WERI-Rb-1 (cell line): ENCODE measurements at regions not wholly inside any gene's neighbourhood (a gene's known extent, or its start where the extent isn't known, plus 50 kb on each side); places are given as distances from the start of the nearest gene placed in this dataset.

ENCODE experiments used
- DNase-seq: peaks from one replicate; pipeline ENCODE4 v3.0.0-alpha.2; 2020
- H3K27ac ChIP-seq: fragments of 250-450 bp; sonication (Bioruptor Pico); 2 replicates; pipeline ENCODE4 v1.5.1; 2020; ENCODE audit warnings: mild to moderate bottlenecking, moderate library complexity
- H3K27me3 ChIP-seq: fragments of 250-450 bp; sonication (Bioruptor Pico); 2 replicates; pipeline ENCODE4 v1.5.1; 2021; ENCODE audit warnings: mild to moderate bottlenecking, low read depth, moderate library complexity; ENCODE audit not compliant: insufficient read depth, severe bottlenecking
- H3K36me3 ChIP-seq: fragments of 250-450 bp; sonication (Bioruptor Pico); 2 replicates; pipeline ENCODE4 v1.5.1; 2020; ENCODE audit warnings: mild to moderate bottlenecking, moderate library complexity
- H3K4me3 ChIP-seq: 2 replicates; pipeline ENCODE4 v1.5.1; 2011; ENCODE audit warnings: low read depth, mild to moderate bottlenecking, control low read depth, low read length
- H3K9me3 ChIP-seq: fragments of 250-450 bp; sonication (Bioruptor Pico); 2 replicates; pipeline ENCODE4 v1.5.1; 2021; ENCODE audit warnings: mild to moderate bottlenecking, moderate library complexity; ENCODE audit not compliant: severe bottlenecking
- CTCF ChIP-seq: IDR thresholded peaks from 2 replicates; pipeline ENCODE4 v1.5.1; 2011; ENCODE audit warnings: low read depth, mild to moderate bottlenecking, control low read depth, inconsistent platforms, low read length

GRCh38 chr18:37661061-37661460, 95.5 kb upstream of the CELF4 start:
- Histone ChIP-seq H3K27ac (no peak overlapping the region), H3K9me3 (no peaks in the 10 kb centered on the region), H3K4me3 (no peak overlapping the region), H3K27me3 (no peaks in the 10 kb centered on the region), H3K36me3 (no peaks in the 10 kb centered on the region)
- no peak for TF ChIP-seq CTCF
- DNase-seq = no peak

- H3K27ac ChIP-seq = no peak overlapping the region
- no peak overlapping the region for H3K4me3 ChIP-seq
- no peaks in the 10 kb centered on the region for H3K36me3 ChIP-seq
- no peaks in the 10 kb centered on the region for H3K9me3 ChIP-seq
- no peak for TF ChIP-seq CTCF
- no peaks in the 10 kb centered on the region for H3K27me3 ChIP-seq
- DNase-seq = no peak
Measured at GRCh38 chr18:37660658-37661057, 95.1 kb upstream of the CELF4 start.

- H3K36me3 ChIP-seq = no peaks in the 10 kb centered on the region
- no peaks in the 10 kb centered on the region for H3K9me3 ChIP-seq
- no peaks in the 10 kb centered on the region for H3K27me3 ChIP-seq
- TF ChIP-seq CTCF = no peak
- no peak overlapping the region for H3K4me3 ChIP-seq
- no peak overlapping the region for H3K27ac ChIP-seq
- DNase-seq = no peak
Measured at GRCh38 chr18:37659906-37660305, 94.3 kb upstream of the CELF4 start.

GRCh38 chr18:37658894-37659293, 93.3 kb upstream of the CELF4 start:
- no peak for TF ChIP-seq CTCF
- Histone ChIP-seq H3K4me3 (no peak overlapping the region), H3K27ac (no peak overlapping the region), H3K36me3 (no peaks in the 10 kb centered on the region), H3K9me3 (no peaks in the 10 kb centered on the region), H3K27me3 (no peaks in the 10 kb centered on the region)
- no peak for DNase-seq

GRCh38 chr18:37657493-37657892, 91.9 kb upstream of the CELF4 start:
- H3K9me3 ChIP-seq = no peaks in the 10 kb centered on the region
- no peak overlapping the region for H3K4me3 ChIP-seq
- TF ChIP-seq CTCF = no peak
- H3K27ac ChIP-seq = no peak overlapping the region
- no peaks in the 10 kb centered on the region for H3K36me3 ChIP-seq
- no peaks in the 10 kb centered on the region for H3K27me3 ChIP-seq
- no peak for DNase-seq

- DNase-seq = no peak
- no peak overlapping the region for H3K27ac ChIP-seq
- no peaks in the 10 kb centered on the region for H3K9me3 ChIP-seq
- TF ChIP-seq CTCF = no peak
- no peak overlapping the region for H3K4me3 ChIP-seq
- no peaks in the 10 kb centered on the region for H3K27me3 ChIP-seq
- H3K36me3 ChIP-seq = no peaks in the 10 kb centered on the region
Measured at GRCh38 chr18:37654731-37655369, 89.3 kb upstream of the CELF4 start.
